ENCODE measurements at regions not wholly inside any gene's neighbourhood (a gene's known extent, or its start where the extent isn't known, plus 50 kb on each side); places are given as distances from the start of the nearest gene placed in this dataset.

GRCh38 chr20:12395760-12396159, 478.1 kb downstream of the BTBD3 start:
- Histone ChIP-seq H3K9me3 (no peaks in the 10 kb centered on the region), H3K4me1 (no peaks in the 10 kb centered on the region), H3K36me3 (no peaks in the 10 kb centered on the region), H3K4me3 (no peak overlapping the region), H3K27me3 (no peaks in the 10 kb centered on the region), H3K27ac (no peak overlapping the region)
- DNase-seq (ENCODE audit: low spot score in 2 of 2), result no peak
- intact Hi-C loops (cut with DNase I; ENCODE audit: low total_unique reads), result no loop called here
- TF ChIP-seq, protein P1, sequence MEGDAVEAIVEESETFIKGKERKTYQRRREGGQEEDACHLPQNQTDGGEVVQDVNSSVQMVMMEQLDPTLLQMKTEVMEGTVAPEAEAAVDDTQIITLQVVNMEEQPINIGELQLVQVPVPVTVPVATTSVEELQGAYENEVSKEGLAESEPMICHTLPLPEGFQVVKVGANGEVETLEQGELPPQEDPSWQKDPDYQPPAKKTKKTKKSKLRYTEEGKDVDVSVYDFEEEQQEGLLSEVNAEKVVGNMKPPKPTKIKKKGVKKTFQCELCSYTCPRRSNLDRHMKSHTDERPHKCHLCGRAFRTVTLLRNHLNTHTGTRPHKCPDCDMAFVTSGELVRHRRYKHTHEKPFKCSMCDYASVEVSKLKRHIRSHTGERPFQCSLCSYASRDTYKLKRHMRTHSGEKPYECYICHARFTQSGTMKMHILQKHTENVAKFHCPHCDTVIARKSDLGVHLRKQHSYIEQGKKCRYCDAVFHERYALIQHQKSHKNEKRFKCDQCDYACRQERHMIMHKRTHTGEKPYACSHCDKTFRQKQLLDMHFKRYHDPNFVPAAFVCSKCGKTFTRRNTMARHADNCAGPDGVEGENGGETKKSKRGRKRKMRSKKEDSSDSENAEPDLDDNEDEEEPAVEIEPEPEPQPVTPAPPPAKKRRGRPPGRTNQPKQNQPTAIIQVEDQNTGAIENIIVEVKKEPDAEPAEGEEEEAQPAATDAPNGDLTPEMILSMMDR (IDR thresholded peaks at IDR 0.05), result no peak
- TF ChIP-seq POLR2AphosphoS5 (IDR thresholded peaks at IDR 0.05), result no peak
- no peak for TF ChIP-seq POLR2A (IDR thresholded peaks at IDR 0.05)

GRCh38 chr20:12399110-12399836, 481.6 kb downstream of the BTBD3 start:
- intact Hi-C loops (cut with DNase I; ENCODE audit: low total_unique reads), result no loop called here
- H3K4me1 ChIP-seq, result no peaks in the 10 kb centered on the region
- H3K27ac ChIP-seq, result no peak overlapping the region
- TF ChIP-seq, protein P1 (IDR thresholded peaks at IDR 0.05), result no peak
- TF ChIP-seq POLR2A (IDR thresholded peaks at IDR 0.05), result no peak
- TF ChIP-seq POLR2AphosphoS5 (IDR thresholded peaks at IDR 0.05), result no peak
- no peak for DNase-seq (ENCODE audit: low spot score in 2 of 2)
- no peaks in the 10 kb centered on the region for H3K9me3 ChIP-seq
- H3K27me3 ChIP-seq, result no peaks in the 10 kb centered on the region
- no peak overlapping the region for H3K4me3 ChIP-seq
- H3K36me3 ChIP-seq, result no peaks in the 10 kb centered on the region

DNA sequence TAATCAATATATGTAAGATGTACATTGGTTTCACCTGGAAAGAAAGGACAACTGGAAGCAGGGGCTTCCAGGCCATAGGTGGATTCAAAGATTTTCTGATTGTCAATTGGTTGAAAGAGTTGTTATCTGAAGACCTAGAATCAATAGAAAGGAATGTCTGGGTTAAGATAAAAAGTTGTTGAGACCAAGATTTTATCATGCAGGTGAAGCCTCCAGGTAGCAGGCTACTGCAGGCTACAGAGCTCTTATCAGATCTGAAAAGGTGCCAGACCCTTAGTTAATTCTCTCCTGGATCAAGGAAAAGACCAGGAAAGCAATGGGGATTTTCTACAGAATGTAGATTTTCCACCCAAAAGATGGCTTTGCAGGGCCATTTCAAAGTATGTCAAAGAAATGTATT, 487.2 kb downstream of the BTBD3 start:
- Histone ChIP-seq H3K4me1 (no peaks in the 10 kb centered on the region), H3K36me3 (no peaks in the 10 kb centered on the region), H3K9me3 (peaks cover 15 to 34% of the 10 kb centered on the region in 2 donors), H3K4me3 (no peak overlapping the region), H3K27me3 (no peaks in the 10 kb centered on the region), H3K27ac (no peak overlapping the region)
- TF ChIP-seq POLR2AphosphoS5 (IDR thresholded peaks at IDR 0.05), result no peak
- TF ChIP-seq, protein P1 (IDR thresholded peaks at IDR 0.05), result no peak
- TF ChIP-seq POLR2A (IDR thresholded peaks at IDR 0.05), result no peak
- DNase-seq (ENCODE audit: low spot score in 2 of 2), result no peak
- intact Hi-C loops (cut with DNase I; ENCODE audit: low total_unique reads), result no loop called here

DNA sequence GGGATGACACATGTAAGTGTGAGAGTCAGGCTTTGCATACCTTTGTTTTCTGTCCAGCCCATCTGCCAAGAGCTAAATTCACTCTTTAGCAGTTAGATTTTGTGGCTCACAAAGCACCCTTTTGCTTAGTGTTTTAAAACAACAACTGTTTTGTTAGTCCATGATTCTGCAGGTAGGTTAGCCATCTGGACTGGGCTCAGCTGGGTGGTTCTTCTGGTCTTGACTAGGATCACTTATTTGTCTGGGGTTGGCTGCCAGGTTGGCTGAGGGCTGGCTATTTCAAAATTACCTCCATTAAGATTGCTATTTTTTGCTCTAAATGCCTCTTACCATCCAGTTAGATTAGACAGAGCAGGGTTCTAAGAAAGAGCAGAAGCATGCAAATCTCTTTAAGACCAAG, 489.3 kb downstream of the BTBD3 start:
- TF ChIP-seq POLR2A (IDR thresholded peaks at IDR 0.05) (no peak), POLR2AphosphoS5 (IDR thresholded peaks at IDR 0.05) (no peak)
- TF ChIP-seq, protein P1 (IDR thresholded peaks at IDR 0.05), result no peak

GRCh38 chr20:12409501-12409900, 491.8 kb downstream of the BTBD3 start:
- Histone ChIP-seq H3K36me3 (no peaks in the 10 kb centered on the region), H3K27ac (no peak overlapping the region), H3K9me3 (peaks cover 15 to 34% of the 10 kb centered on the region in 2 donors), H3K27me3 (no peaks in the 10 kb centered on the region), H3K4me3 (no peak overlapping the region), H3K4me1 (no peaks in the 10 kb centered on the region)
- no peak for DNase-seq (ENCODE audit: low spot score in 2 of 2)
- intact Hi-C loops (cut with DNase I; ENCODE audit: low total_unique reads), result no loop called here
- no peak for TF ChIP-seq POLR2AphosphoS5 (IDR thresholded peaks at IDR 0.05)
- TF ChIP-seq, protein P1 (IDR thresholded peaks at IDR 0.05), result no peak
- no peak for TF ChIP-seq POLR2A (IDR thresholded peaks at IDR 0.05)

More for the DNA sequence above, 489.3 kb downstream of the BTBD3 start:
- intact Hi-C loops (cut with DNase I; ENCODE audit: low total_unique reads), result no loop called here
- H3K27ac ChIP-seq, result no peak overlapping the region
- H3K4me3 ChIP-seq, result no peak overlapping the region
- H3K27me3 ChIP-seq, result no peaks in the 10 kb centered on the region
- H3K36me3 ChIP-seq, result no peaks in the 10 kb centered on the region
- no peak for DNase-seq (ENCODE audit: low spot score in 2 of 2)
- no peaks in the 10 kb centered on the region for H3K4me1 ChIP-seq
- H3K9me3 ChIP-seq, result peaks cover 15 to 34% of the 10 kb centered on the region in 2 donors
